GM19468 (cell line): ENCODE measurements at regions not wholly inside any gene's neighbourhood (a gene's known extent, or its start where the extent isn't known, plus 50 kb on each side); places are given as distances from the start of the nearest gene placed in this dataset.
"Not testable (repeated sequence)": the region's sequence is repeated elsewhere in the genome, so short reads cannot be mapped to it uniquely, and the experiment has no call there.

Experiments used
- ATAC-seq: cut with Tn5 transposase; IDR thresholded peaks from one replicate; pipeline ENCODE4 v1.9.1; 2021; ENCODE audit warnings: mild to moderate bottlenecking, moderate library complexity, moderate number of reproducible peaks; ENCODE audit not compliant: unreplicated experiment; ENCODE audit errors: extremely low read depth

DNA sequence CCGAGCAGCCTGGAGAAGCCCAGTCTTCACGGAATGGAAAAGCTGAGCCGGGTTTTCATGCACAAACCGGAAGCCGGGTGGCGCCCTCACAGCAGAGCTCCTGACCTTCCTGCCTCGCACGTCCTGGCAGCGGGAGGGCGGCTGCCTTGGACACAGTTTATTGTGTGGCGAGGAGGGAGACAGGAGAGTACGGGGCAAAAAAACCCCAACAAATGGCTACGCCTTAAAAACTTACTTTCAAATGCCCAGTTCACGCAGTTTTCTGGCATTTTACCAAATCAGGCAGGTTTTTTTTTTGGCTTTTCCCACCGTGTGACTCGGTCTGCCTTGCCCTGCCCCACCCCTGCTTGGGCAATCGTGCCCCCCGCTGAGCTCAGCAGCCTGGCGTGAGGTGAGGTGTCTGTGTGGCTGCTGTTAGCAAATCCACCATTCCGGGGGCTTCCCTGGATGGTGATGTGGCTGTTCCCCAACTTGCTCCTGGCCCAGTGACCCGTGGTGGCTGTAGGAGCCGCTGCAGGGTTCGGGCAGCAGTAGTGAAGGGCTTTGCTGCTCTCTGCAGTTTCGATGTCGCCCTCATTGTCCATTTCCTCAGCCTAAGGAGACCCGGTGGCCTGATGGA lies 187.1 kb upstream of the SULF2 start:
- not testable (repeated sequence) for ATAC-seq

DNA sequence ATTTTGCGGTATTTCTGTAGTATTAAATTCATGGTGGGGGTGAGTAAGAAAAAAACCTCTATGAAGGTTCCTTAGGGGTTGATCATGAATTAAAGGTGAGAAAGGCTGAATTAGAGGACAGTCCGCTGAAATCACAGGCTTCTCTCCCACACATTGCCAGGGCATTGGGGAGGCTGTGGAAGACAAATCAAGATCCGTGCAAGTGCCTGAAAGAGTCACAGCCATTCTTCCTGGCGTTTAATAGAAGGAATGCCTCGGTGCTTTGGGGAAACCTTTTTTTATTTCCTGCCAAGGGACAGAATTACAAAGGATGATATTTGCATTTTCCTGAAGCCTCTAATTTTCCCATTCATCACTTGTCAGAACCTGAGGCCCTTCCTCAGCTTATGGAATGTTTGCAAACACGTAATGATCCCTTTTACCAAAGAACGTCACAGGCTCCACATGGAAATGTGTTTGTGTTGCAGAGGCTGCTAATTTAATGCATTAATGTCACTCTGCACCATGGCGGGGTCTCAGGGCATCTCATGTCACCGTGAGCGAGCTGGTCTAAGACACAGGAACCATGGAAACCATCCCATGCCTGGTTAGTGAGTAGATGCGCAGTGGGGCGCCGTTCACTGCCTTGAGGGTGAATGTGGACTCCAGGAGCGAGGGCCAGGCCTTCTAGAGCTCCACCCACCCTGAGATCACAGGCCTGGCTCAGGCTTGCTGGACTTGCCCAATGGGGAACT lies 185.9 kb upstream of the SULF2 start:
- no peak for ATAC-seq

DNA sequence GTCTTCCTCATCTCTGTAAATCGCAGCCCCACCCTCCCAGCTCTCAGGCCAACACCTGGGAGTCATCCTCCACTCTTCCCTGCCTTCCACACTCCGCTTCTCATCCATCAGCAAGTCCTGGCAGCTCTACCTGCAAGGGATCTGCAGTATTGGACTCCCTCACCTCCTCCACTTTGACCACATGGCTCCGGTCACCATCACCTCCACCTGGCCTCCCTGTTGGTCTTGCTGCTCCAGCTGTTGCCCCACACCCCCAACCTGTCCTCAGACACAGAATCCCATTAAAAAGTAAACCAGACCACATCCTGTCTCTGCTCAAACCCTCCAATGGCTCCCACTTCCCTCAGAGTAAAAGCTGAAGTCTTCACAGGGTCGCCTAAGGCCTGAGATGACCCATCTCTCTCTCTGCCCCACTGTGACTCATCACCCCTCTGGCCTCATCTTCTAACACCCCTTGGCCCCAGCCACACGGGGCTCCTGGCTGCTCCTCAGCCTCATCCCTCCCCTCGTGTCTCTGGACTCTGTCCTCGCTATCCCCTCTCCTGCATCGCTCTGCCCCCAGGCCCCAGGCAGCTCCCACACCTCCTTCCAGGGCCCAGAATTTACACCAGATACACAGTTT lies 185.1 kb upstream of the SULF2 start:
- ATAC-seq = no peak

DNA sequence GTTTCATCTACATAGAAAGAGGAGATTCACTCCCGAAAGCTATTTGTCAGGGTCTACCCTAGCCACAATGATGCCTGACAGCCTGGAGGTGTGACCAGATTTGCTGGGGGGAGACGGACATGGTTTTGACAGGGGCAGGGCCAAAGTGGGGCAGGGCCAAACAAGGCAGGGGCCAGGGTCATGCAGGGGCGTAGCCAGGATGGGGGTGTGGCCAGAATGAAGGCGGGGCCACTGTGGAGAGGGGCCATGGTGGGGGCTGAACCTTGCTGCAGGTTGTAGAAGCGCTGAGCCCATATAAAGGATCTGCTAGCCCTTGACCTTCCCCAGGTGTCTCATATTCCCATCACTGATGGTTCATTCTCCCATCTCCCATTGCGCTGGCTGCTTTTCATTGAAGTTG lies 184.1 kb upstream of the SULF2 start:
- no peak for ATAC-seq

DNA sequence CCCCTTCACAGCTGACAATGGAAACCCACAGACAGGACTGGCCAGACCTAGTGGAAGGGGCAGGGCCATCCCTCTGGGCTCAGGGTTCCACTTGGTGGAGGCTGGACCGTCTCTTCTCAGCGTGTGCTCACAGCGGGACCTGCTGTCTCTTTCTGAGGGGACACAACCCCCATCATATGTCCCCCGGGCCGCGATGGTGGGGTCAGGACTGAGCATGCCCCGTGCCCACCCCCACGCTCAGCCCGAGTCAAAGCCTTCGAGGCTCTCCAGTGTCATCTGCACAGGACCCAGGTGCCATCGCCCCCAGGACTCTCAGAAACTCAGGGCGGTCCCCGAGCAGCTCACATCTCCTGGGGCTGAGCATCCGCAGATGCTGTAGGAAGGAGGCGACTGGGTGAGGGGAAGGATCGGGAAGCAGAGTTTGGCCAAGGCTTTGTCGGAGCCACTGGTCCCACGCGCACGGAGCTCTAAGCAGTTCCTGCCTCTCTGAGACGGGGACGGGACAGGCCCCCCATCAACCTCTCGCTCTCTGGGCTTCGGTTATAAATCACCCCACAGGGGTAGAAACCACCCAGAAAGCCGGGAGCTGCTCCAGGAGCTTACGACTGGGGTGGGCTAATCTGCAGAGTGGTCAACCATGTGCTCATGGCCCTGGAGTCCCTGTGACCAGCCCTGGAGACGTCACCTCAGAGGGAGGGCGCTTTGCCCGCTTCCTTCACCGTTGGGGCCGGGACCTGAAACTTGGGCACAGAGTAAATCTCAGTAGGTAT lies 183.4 kb upstream of the SULF2 start:
- no peak for ATAC-seq

DNA sequence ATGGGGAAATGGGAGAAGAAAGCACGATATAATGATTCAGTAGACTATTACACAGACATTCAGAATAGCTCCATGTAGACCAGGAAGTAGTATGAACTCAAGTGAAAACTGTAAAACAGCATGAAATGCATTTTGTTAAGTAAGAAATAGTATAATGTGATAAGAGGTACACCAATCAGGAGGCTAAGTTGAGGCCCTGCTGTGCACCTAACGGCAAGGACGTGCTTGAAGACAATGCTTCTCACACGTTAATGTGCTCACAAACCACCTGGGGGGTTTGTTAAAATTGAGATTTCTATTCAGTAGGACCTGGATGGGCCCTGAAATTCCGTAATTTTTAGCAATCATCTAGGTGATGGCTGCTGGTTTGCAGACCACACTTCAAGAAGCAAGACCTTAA lies 178.9 kb upstream of the SULF2 start:
- ATAC-seq = no peak

DNA sequence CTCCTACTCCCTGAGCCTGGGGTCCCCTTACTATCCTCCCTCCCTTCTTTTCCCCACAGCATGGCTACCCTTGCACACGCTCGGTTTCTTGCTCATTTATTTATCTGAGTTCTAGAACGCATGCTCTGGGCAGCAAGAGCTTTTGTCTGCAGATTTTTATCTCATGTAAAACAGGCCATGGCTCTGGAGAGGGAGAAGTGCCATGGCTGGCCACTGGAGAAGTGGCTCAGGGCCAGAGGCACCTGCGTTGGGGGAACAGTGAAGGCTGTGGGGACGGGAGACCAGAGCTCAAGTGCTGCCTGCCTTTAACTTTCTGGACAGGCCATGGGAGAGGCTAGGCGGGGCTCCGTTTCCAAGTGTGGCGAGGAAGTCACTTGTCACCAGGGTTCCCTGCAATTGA lies 177.7 kb upstream of the SULF2 start:
- no peak for ATAC-seq

DNA sequence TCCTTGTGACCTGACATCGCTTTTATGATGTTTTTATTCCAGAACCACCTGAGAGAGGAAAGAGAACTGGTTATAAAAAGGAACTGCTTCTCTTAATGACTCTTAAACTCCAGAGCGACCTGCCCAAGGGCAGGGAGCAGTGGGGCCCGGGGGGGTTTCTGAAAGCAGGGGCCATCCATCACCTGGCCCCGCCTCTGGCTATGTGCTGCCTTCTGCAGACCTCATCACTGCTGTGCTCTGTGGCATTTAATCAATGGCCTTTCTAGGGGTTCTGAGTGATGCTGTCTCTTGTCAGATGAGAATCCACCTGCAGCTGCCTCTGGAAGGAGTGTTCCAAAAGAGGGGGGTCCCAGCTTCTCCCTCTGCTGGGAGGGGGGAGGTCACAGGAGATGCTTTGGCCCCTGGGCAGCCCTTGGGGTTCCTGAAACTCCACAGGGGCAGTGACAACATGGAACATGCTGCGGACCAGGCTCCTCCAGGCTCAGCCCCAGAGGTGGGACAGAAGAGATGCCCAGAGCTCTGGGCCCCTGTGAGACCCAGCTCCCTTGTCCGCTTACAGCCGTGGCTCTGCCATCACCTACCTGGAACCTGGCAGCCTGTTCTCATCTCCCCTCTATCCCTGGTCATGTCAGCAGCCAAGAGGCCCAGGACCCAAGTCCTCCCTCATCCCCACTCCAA lies 177.1 kb upstream of the SULF2 start:
- ATAC-seq = no peak

DNA sequence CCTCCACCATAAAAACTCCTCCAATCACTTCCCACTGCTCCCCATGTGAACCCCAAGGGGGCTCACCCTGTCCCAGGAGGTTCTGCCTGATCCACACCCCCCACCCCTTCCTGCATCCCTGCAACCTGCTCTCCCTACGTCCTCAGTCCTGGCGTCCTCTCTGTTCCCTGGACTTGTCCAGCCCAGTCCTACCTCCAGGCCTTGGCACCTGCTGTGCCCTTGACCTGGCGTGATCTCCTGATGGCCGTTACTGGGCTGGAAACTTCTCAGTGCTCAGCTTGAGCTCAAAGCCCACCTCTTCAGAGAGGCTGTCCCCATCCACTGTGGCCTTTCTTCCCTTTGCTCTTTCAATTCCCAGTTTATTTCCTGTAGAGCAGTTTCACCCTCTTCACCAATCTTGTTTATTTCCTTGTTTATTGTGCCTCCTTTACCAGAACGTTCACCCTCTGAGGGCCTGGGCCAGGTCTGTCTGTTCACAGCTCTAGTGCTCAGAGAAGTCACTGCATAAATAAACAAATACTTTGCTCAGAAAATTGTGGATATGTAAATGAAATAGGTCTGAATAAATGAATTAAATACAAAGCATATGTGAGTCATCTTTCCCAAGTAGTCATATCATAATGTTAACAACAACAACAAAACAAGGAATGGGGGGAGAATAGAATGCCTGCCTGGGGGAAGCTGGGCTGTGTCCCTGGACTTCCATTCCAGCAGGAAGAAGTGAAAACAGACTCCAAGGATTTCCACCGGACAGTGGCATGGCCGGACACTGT lies 175.7 kb upstream of the SULF2 start:
- no peak for ATAC-seq

DNA sequence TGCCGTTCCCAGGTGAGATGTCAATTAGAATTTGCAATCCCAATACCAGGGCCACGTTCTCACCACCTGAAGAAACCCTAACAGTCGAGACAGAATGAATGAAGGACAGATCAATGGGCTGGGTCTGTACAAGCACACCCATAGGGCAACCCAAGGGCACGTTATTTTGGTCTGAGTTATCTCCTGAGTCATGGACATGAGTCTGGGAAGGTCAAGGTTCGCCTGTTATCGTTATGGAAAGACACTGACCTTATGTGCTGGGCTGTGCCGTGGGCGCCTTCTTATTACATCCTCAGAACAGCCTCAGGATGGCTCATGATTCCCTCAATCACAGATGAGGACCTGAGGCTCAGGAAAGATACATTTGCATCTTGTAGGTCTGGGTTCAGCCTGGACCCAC lies 175.0 kb upstream of the SULF2 start:
- ATAC-seq = no peak

DNA sequence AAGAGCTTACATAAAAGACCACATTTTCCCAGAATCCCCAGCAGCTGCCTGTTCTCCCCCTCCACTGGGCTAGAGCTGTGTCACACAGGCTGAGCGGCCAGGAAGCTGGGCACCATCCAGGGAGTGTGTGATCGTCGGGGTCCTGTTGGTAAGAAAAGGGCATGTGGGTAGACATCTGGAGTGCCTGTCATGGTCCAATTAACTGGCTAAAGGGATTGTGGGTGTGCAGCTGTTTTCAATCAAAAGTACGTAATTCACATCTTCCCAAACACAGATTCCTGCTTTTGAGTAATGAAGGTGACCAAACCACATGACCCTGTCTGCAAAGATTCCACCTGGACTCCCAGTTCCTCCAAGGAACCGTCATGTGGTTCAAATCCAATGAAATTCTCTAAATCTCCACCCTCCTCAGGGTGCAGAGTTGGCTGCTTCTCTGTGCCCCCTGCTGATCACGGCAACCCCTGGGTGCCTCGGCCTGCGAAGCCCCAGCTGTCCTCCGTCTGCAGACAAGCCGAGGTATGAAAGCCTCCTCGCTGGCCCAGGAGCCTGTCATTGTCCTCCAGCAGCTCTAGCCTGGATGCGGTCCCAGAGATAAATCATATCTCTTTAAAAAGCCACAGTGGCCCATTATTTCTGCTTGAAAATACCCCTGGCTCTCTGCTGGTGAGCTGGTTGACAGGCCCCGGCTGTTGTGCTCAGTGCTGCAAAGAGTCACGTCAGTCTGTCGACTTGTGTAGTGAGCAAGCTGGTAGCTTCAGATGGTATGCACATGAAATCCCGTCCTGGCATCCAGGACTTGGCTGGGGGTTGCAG lies 172.9 kb upstream of the SULF2 start:
- not testable (repeated sequence) for ATAC-seq

DNA sequence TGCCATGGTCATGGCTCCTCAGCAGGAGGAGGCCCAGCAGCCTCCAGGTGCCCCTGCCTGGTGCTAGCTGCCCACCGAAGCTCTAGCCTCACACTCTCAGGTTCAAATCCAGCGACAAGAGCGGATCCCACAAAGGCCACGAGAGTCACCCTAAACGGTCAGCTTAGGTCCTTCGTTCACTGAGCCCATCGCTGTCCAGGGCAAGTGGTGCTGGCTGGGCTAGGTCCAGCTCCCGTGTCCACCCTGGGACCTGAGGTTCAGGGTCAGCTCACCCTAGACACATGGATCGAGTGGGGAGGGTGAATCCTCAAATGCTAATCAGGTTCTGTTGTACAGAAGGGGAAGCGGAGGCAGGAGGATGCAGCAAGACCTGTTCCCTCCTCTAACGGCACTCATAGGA lies 171.9 kb upstream of the SULF2 start:
- no peak for ATAC-seq

DNA sequence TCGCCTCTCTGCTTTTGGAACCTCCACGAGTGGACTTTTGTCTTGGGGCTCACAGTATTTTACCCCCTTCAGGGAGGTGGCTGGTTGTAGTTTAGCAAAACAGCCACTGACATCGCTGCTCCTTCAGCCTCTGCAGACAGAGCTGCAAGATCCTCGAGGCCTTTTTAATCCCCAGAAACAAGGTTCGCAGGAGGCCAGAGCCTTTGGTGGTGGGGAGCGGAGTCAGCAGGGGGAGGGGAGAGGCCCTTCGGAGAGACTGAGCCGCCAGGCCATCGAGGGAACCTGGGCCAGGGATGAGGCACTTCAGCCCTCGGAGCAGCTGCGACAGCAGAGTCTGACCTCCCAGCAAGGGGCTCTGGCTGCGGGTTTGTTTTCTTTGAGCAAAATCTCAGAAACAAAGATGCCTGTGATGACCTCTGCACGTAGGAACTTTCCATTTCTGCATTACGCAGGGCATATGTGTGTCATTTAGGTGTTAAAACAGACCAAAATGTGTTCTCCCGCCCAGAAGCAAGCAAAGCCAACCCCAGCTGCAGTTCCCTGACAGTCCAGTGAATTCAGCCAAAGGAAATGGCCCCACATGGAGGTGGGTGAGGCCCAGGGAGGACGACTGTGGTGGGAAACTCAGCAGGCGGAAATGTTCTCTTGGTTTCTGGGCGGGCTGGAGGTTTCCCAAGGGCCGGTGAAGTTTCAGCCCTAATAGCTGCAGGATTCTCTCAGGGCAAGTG lies 171.2 kb upstream of the SULF2 start:
- no peak for ATAC-seq

DNA sequence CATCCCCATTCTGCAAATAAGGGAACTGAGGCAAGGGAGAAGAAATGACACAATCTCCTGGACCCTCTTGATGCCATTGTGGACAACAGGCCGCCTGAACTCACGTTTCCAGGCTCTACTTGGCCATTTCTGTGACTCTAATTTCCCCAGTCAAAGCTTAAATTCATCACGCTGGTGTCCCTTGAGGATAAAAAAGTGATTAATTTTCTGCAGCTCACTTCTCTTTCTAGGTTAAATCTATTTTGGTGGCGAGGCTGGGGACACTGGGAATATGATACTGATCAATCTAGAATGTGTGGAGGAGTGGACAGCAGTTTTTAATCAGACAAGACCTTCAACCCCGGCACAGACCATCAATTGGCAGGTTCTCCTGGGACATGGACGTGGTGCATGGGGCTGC lies 168.2 kb upstream of the SULF2 start:
- no peak for ATAC-seq

DNA sequence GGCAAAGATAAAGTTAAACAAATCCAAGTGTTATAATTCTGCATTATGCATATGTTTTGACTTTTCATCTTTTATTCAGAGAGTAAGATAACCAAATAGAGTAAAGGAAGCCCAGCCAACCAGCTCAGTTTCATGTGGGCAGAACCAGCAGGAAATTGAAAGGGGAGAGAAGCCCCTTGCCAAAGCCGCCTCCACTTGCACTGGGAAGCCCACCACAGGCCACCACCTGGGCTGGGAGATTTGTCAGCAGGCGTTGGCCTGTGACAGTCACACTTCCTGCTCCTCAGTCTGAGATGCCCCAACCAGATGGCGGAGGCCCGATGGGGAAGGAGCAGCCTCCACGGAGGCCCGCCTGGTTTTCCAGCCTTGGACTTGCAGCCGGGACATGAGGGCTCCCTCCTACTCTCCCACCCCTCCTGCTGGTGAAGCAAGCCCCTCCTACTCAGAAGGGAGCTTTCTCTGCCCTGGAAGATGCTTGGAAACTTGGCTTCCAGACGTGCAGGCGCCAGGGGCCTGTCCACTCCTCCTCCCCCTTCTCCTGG lies 166.8 kb upstream of the SULF2 start:
- ATAC-seq = no peak

DNA sequence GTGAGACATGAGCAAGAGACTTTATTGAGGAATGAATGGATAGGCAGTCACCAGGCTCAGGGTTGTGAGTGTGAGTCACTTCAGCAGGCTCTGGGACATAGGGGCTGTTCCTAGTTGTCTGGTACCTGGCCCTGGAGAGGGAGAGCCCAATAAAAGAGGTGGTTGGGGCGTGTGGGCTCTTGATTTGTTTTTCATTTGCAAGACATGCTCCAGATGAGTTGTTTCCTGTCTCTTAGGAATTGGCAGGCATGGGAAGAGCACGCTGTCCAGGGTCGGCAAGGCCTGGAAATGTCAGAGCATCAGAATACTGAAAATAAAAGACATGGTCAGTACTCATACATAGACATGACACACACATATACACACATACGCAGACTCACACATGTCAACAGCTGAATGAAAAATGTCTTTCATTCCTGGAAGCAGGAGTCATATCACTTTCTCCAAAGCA lies 166.3 kb upstream of the SULF2 start:
- ATAC-seq = no peak

DNA sequence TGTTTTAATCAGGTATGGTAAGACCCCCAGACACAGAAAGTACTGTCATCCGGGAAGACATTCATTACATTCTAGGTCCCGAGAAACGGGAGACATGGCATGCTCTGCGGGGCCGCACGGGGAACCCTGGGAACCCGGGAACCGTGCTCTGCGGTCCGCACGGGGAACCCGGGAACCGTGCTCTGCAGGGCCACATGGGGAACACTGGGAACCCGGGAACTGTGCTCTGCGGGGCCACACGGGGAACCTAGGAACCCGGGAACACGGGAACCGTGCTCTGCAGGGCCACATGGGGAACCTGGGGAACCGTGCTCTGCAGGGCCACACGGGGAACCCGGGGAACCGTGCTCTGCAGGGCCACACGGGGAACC lies 165.6 kb upstream of the SULF2 start:
- ATAC-seq = no peak
